ENCODE measurements at regions not wholly inside any gene's neighbourhood (a gene's known extent, or its start where the extent isn't known, plus 50 kb on each side); places are given as distances from the start of the nearest gene placed in this dataset.
"Not testable (repeated sequence)": the region's sequence is repeated elsewhere in the genome, so short reads cannot be mapped to it uniquely, and the experiment has no call there.

GRCh38 chr14:84927096-84927827, 602.7 kb upstream of the FLRT2 start:
- peak; percentile 12 for DNase-seq (ENCODE audit: low read depth)
- H3K4me3 ChIP-seq (ENCODE audit: low read length) = no peak overlapping the region
- TF ChIP-seq, protein P1, sequence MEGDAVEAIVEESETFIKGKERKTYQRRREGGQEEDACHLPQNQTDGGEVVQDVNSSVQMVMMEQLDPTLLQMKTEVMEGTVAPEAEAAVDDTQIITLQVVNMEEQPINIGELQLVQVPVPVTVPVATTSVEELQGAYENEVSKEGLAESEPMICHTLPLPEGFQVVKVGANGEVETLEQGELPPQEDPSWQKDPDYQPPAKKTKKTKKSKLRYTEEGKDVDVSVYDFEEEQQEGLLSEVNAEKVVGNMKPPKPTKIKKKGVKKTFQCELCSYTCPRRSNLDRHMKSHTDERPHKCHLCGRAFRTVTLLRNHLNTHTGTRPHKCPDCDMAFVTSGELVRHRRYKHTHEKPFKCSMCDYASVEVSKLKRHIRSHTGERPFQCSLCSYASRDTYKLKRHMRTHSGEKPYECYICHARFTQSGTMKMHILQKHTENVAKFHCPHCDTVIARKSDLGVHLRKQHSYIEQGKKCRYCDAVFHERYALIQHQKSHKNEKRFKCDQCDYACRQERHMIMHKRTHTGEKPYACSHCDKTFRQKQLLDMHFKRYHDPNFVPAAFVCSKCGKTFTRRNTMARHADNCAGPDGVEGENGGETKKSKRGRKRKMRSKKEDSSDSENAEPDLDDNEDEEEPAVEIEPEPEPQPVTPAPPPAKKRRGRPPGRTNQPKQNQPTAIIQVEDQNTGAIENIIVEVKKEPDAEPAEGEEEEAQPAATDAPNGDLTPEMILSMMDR (IDR thresholded peaks at IDR 0.05; ENCODE audit: insufficient read depth, low read depth, low read length, missing control alignments) = no peak

GRCh38 chr14:84929086-84929485, 600.9 kb upstream of the FLRT2 start:
- DNase-seq (ENCODE audit: low read depth) = peak; percentile 1
- no peak overlapping the region for H3K4me3 ChIP-seq (ENCODE audit: low read length)
- TF ChIP-seq, protein P1 (IDR thresholded peaks at IDR 0.05; ENCODE audit: insufficient read depth, low read depth, low read length, missing control alignments) = no peak

DNA sequence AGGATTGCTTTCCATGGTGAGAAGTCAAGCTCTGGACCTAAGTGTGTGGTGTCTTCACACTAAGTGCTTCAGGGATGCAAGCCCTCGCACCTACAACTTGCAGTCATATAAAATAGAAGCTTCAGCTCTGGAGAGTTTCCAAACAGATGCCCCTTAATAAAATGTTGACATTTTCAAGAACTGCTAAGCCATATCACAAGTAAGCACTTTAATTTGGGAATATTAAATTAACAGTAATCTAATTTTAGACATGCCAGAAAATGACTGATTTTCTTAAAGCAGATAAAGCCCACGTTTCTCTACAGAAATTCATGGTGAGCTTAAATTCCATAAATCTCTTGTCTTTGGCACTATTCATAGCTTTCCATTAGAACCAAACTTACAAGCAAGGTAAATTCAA, 600.1 kb upstream of the FLRT2 start:
- TF ChIP-seq, protein P1 (IDR thresholded peaks at IDR 0.05; ENCODE audit: insufficient read depth, low read depth, low read length, missing control alignments) = no peak
- no peak for DNase-seq (ENCODE audit: low read depth)

DNA sequence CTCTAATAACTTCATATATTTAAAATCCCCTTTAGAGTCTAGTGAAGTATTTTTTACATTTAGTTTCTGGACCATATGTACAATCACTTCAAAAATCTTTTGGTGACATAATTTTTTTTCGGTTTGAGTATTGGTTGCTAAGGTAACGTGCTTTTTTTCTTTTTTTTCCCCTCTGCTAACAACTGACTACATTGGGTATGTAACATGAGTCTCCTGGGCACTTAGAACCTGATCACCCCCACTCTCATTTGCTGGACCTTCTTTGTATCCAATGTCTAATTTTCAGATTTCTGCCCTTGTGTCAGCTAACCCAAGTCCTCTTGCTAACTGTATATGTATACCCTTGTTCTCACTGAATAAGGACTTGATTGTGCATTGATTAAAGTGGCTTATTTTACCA, 592.9 kb upstream of the FLRT2 start:
- no peak overlapping the region for H3K4me3 ChIP-seq (ENCODE audit: low read length)
- TF ChIP-seq, protein P1 (IDR thresholded peaks at IDR 0.05; ENCODE audit: insufficient read depth, low read depth, low read length, missing control alignments) = no peak
- no peak for DNase-seq (ENCODE audit: low read depth)

More for the DNA sequence above, 600.1 kb upstream of the FLRT2 start:
- H3K4me3 ChIP-seq (ENCODE audit: low read length) = no peak overlapping the region

- TF ChIP-seq, protein P1 (IDR thresholded peaks at IDR 0.05; ENCODE audit: insufficient read depth, low read depth, low read length, missing control alignments) = no peak
- no peak for DNase-seq (ENCODE audit: low read depth)
- no peak overlapping the region for H3K4me3 ChIP-seq (ENCODE audit: low read length)
Measured at GRCh38 chr14:84937449-84937848, 592.5 kb upstream of the FLRT2 start.

DNA sequence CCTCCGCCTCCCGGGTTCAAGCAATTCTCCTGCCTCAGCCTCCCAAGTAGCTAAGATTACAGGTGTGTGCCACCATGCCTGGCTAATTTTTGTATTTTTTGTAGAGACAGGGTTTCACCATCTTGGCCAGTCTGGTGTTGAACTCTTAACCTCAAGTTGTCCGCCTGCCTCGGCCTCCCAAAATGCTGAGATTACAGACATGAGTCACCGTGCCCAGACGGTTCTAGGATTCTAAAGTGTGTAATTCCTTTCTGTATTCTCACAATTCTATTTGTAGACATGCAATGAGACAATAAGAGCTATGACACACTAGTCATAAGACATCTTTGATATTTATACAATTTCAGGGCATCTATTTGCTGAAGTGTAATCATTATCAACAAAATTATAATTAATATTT, 585.0 kb upstream of the FLRT2 start:
- DNase-seq (ENCODE audit: low read depth) = not testable (repeated sequence)

GRCh38 chr14:84959851-84960520, 570.0 kb upstream of the FLRT2 start:
- TF ChIP-seq, protein P1 (IDR thresholded peaks at IDR 0.05; ENCODE audit: insufficient read depth, low read depth, low read length, missing control alignments) = no peak
- H3K4me3 ChIP-seq (ENCODE audit: low read length) = no peak overlapping the region
- no peak for DNase-seq (ENCODE audit: low read depth)

More for the DNA sequence above, 585.0 kb upstream of the FLRT2 start:
- H3K4me3 ChIP-seq (ENCODE audit: low read length) = not testable (repeated sequence)
